ENCODE measurements at regions not wholly inside any gene's neighbourhood (a gene's known extent, or its start where the extent isn't known, plus 50 kb on each side); places are given as distances from the start of the nearest gene placed in this dataset.

DNA sequence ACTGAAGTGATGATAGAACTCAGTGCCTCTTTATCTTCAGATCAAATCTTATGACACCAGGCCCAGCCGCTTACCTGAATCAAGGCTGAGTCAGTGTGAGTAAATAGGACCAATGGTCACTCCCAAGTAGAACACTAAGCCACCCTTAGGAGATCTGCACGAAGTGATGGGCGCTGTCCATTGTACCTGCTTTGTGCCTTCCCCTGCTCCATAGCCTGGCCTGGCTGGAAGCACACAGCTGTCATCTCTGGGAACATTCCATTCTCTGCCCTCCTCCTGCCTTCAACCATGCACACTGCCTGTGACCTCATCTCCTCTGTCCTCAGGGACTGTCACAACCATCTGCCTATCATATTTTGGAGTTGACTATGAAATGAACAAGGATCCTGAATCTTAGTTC lies 279.5 kb upstream of the ASIC2 start:
- TF ChIP-seq, protein P1, sequence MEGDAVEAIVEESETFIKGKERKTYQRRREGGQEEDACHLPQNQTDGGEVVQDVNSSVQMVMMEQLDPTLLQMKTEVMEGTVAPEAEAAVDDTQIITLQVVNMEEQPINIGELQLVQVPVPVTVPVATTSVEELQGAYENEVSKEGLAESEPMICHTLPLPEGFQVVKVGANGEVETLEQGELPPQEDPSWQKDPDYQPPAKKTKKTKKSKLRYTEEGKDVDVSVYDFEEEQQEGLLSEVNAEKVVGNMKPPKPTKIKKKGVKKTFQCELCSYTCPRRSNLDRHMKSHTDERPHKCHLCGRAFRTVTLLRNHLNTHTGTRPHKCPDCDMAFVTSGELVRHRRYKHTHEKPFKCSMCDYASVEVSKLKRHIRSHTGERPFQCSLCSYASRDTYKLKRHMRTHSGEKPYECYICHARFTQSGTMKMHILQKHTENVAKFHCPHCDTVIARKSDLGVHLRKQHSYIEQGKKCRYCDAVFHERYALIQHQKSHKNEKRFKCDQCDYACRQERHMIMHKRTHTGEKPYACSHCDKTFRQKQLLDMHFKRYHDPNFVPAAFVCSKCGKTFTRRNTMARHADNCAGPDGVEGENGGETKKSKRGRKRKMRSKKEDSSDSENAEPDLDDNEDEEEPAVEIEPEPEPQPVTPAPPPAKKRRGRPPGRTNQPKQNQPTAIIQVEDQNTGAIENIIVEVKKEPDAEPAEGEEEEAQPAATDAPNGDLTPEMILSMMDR (IDR thresholded peaks at IDR 0.05): no peak
- TF ChIP-seq EZH2 (IDR thresholded peaks at IDR 0.05; ENCODE audit: borderline replicate concordance, insufficient read depth, low read depth, low read length, poor library complexity, severe bottlenecking): no peak
